IMR-90 (cell line): ENCODE measurements at regions not wholly inside any gene's neighbourhood (a gene's known extent, or its start where the extent isn't known, plus 50 kb on each side); places are given as distances from the start of the nearest gene placed in this dataset.
"Not testable (repeated sequence)": the region's sequence is repeated elsewhere in the genome, so short reads cannot be mapped to it uniquely, and the experiment has no call there.

Source experiments
- ATAC-seq: fragments of 200-7000 bp; cut with Tn5 transposase; 2 replicates; pipeline ENCODE4 v1.9.1; 2020; ENCODE audit warnings: low read depth, mild to moderate bottlenecking, moderate library complexity
- BruUV-seq: library from RNA; stranded (reverse); fragments of 400-500 nt; replicated peaks from 2 replicates; lab custom pipeline; 2021; lab: Mats Ljungman, UMichigan
- CTCF ChIA-PET: fragments of 300-600 bp; formaldehyde crosslinking; extraction: SDS; loops from one replicate; lab custom pipeline; 2021; ENCODE audit warnings: antibody characterized with exemption; lab: Yijun Ruan, JAX
- POLR2A ChIA-PET: fragments of 300-600 bp; sonication (Branson Sonifier 250); formaldehyde crosslinking; loops from one replicate; lab custom pipeline; 2022; ENCODE audit warnings: antibody characterized with exemption; ENCODE audit not compliant: unreplicated experiment; lab: Charles Lee
- DNase-seq: peaks from one replicate; pipeline ENCODE4 v3.0.0; 2013
- H2AFZ ChIP-seq: replicated peaks from 2 replicates; pipeline ENCODE3; 2013; ENCODE audit warnings: low read length, mild to moderate bottlenecking; ENCODE audit not compliant: poor library complexity
- H2AK5ac ChIP-seq: 2 replicates; pipeline ENCODE4 v1.6.1; 2013; ENCODE audit warnings: low read depth, low read length, inconsistent platforms
- H2AK9ac ChIP-seq: replicated peaks from 2 replicates; pipeline ENCODE3; 2013; ENCODE audit warnings: mild to moderate bottlenecking, low read depth, low read length, moderate library complexity; ENCODE audit not compliant: poor library complexity
- H2BK120ac ChIP-seq: 2 replicates; pipeline ENCODE4 v1.6.1; 2013; ENCODE audit warnings: low read depth, low read length, inconsistent platforms
- H2BK15ac ChIP-seq: 3 replicates; pipeline ENCODE4 v1.6.1; 2013; ENCODE audit warnings: low read depth, low read length, inconsistent platforms
- H2BK20ac ChIP-seq: 2 replicates; pipeline ENCODE4 v1.6.1; 2013; ENCODE audit warnings: low read depth, mild to moderate bottlenecking, inconsistent platforms, low read length, moderate library complexity
- H2BK5ac ChIP-seq: 2 replicates; pipeline ENCODE4 v1.6.1; 2013; ENCODE audit warnings: mild to moderate bottlenecking, low read depth, low read length, inconsistent platforms; ENCODE audit not compliant: poor library complexity, severe bottlenecking
- H3K14ac ChIP-seq: replicated peaks from 2 replicates; pipeline ENCODE4 v1.6.1; 2013; ENCODE audit warnings: low read depth, low read length, inconsistent platforms
- H3K18ac ChIP-seq: 2 replicates; pipeline ENCODE4 v1.6.1; 2013; ENCODE audit warnings: low read depth, low read length, control low read depth
- H3K23ac ChIP-seq: 2 replicates; pipeline ENCODE4 v1.6.1; 2013; ENCODE audit warnings: low read depth, low read length, inconsistent platforms
- H3K27ac ChIP-seq: 2 replicates; pipeline ENCODE4 v1.5.1; 2013; ENCODE audit warnings: mild to moderate bottlenecking, control low read depth, low read length; ENCODE audit not compliant: insufficient read depth
- H3K27me3 ChIP-seq: 2 replicates; pipeline ENCODE4 v1.6.1; 2013; ENCODE audit warnings: low read length; ENCODE audit not compliant: control insufficient read depth, insufficient read depth
- H3K36me3 ChIP-seq: 2 replicates; pipeline ENCODE4 v1.6.1; 2013; ENCODE audit warnings: low read length, mixed read lengths; ENCODE audit not compliant: control insufficient read depth, insufficient read depth
- H3K4ac ChIP-seq: 2 replicates; pipeline ENCODE4 v1.6.1; 2013; ENCODE audit warnings: low read depth, low read length, inconsistent platforms
- H3K4me1 ChIP-seq: 2 replicates; pipeline ENCODE4 v1.6.1; 2013; ENCODE audit warnings: low read length, mixed read lengths; ENCODE audit not compliant: control insufficient read depth, insufficient read depth
- H3K4me2 ChIP-seq: 2 replicates; pipeline ENCODE4 v1.6.1; 2013; ENCODE audit warnings: low read depth, mild to moderate bottlenecking, control low read depth, low read length, moderate library complexity
- H3K4me3 ChIP-seq: 2 replicates; pipeline ENCODE4 v1.5.1; 2013; ENCODE audit warnings: low read depth, mild to moderate bottlenecking, control low read depth, low read length, moderate library complexity; ENCODE audit not compliant: insufficient read depth
- H3K56ac ChIP-seq: 2 replicates; pipeline ENCODE4 v1.6.1; 2013; ENCODE audit warnings: low read length, inconsistent platforms; ENCODE audit not compliant: insufficient read depth; ENCODE audit errors: extremely low read depth
- H3K79me1 ChIP-seq, 2 experiments: 2 replicates each; pipeline ENCODE4 v1.6.1; 2013; ENCODE audit warnings: low read length in 2 of 2, inconsistent platforms in 1 of 2, low read depth in 1 of 2
- H3K9ac ChIP-seq: 2 replicates; pipeline ENCODE4 v1.6.1; 2013; ENCODE audit warnings: low read depth, low read length, control low read depth
- H3K9me1 ChIP-seq: 2 replicates; pipeline ENCODE4 v1.6.1; 2013; ENCODE audit warnings: low read length, inconsistent platforms; ENCODE audit not compliant: insufficient read depth
- H3K9me3 ChIP-seq: 2 replicates; pipeline ENCODE4 v1.6.1; 2013; ENCODE audit warnings: low read length; ENCODE audit not compliant: control insufficient read depth, insufficient read depth
- H4K20me1 ChIP-seq: 2 replicates; pipeline ENCODE4 v1.6.1; 2013; ENCODE audit warnings: low read length, inconsistent platforms; ENCODE audit not compliant: insufficient read depth
- H4K5ac ChIP-seq: 2 replicates; pipeline ENCODE4 v1.6.1; 2013; ENCODE audit warnings: mild to moderate bottlenecking, low read depth, low read length, control low read depth
- H4K8ac ChIP-seq, 2 experiments: 2 replicates each; pipeline ENCODE4 v1.6.1; 2013; ENCODE audit warnings: low read depth in 2 of 2, low read length in 2 of 2, control low read depth in 1 of 2, inconsistent platforms in 1 of 2
- H4K91ac ChIP-seq: 2 replicates; pipeline ENCODE4 v1.6.1; 2013; ENCODE audit warnings: low read depth, low read length, inconsistent platforms; ENCODE audit not compliant: insufficient read depth
- WGBS, 2 experiments: methylation state at CpG; one replicate each; pipeline versions ENCODE4 v1.1.5 to v1.1.7; 2013; ENCODE audit warnings: missing lambda C conversion rate in 2 of 2; ENCODE audit not compliant: insufficient read length in 1 of 2; ENCODE audit errors: extremely low coverage in 2 of 2; 5-methylcytosine and 5-hydroxymethylcytosine counted together
- dilution Hi-C: fragments of 300-500 bp; cut with HindIII; formaldehyde crosslinking; loops from one replicate; pipeline ENCODE4 v1.14.3; 2018; ENCODE audit warnings: low sequenced_read_pairs; ENCODE audit not compliant: unreplicated experiment
- in situ Hi-C: fragments of 300-500 bp; cut with MboI; formaldehyde crosslinking; loops from 3 replicates; pipeline ENCODE4 v1.14.3; 2019; ENCODE audit warnings: low sequenced_read_pairs, inconsistent platforms, mixed read lengths
- intact Hi-C: fragments of 100-400 bp; cut with micrococcal nuclease; formaldehyde crosslinking; loops from 2 replicates; pipeline ENCODE4 v1.10.0; 2022

DNA sequence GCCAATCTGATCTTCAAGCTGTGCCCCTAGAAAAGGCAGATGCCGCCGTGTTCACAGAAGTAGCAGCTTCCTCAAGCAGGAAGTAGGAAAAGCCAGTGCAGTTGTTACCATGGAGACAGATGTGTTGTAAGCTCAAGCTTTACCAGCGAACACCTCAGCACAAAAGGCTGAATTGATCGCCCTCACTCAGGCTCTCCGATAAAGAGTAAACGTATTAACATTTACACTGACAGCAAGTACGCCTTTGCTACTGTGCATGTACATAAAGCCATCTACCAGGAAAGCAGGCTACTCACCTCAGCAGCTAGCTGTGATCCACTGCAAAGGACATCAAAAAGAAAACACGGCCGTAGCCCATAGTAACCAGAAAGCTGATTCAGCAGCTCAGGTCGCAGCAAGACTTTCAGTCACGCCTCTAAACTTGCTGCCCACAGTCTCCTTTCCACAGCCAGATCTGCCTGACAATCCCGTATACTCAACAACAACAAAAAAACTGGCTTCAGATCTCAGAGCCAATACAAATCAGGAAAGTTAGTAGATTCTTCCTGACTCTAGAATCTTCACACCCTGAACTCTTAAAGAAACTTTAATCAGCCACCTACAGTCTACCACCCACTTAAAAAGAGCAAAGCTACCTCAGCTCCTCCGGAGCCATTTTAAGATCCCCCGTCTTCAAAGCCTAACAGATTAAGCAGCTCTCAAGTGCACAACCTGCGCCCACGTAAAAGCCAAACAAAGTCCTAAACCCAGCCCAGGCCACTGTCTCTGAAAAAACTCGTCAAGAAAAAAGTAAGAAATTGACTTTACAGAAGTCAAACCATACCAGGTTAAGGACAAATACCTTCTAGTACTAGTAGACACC lies 160.0 kb downstream of the DEFB131A start:
- DNase-seq, H3K9me1 ChIP-seq, H3K4me1 ChIP-seq, H3K27me3 ChIP-seq, POLR2A ChIA-PET, H3K14ac ChIP-seq, H3K18ac ChIP-seq, H3K9me3 ChIP-seq, H3K4me2 ChIP-seq, H3K36me3 ChIP-seq, in situ Hi-C loops, H2BK120ac ChIP-seq, intact Hi-C loops, H2AFZ ChIP-seq, H3K79me1 ChIP-seq, H4K91ac ChIP-seq, H4K5ac ChIP-seq, H2AK9ac ChIP-seq, H3K9ac ChIP-seq, H3K56ac ChIP-seq, H3K4ac ChIP-seq, H2AK5ac ChIP-seq, H4K20me1 ChIP-seq, CTCF ChIA-PET, ATAC-seq, H3K4me3 ChIP-seq, H2BK15ac ChIP-seq, dilution Hi-C loops, H3K23ac ChIP-seq, BruUV-seq, H3K27ac ChIP-seq, H4K8ac ChIP-seq, H2BK20ac ChIP-seq, H2BK5ac ChIP-seq: not testable (repeated sequence)
- no CpG with 5 or more reads among the region's 17 CpGs for WGBS, 2 experiments

DNA sequence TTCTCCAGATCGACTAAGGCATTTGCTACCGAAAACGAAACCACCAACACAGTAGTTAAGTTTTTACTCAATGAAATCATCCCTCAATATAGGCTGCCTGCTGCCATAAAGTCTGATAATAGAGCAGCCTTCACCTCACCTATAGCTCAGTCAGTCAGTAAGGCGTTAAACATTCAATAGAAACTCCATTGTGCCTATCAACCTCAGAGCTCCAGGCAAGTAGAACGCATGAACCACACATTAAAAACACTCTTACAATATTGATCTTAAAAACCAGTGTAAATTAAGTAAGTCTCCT lies 160.6 kb downstream of the DEFB131A start:
- ATAC-seq, POLR2A ChIA-PET, in situ Hi-C loops: not testable (repeated sequence)

More for the DNA sequence above, 160.6 kb downstream of the DEFB131A start:
- H3K9me1 ChIP-seq, H2BK5ac ChIP-seq, dilution Hi-C loops, H3K79me1 ChIP-seq, H2BK20ac ChIP-seq, H3K4me1 ChIP-seq, H4K91ac ChIP-seq, H3K36me3 ChIP-seq, H4K5ac ChIP-seq, H3K4me2 ChIP-seq, H3K23ac ChIP-seq, H2BK15ac ChIP-seq, H3K4me3 ChIP-seq, H3K27me3 ChIP-seq, H2AK5ac ChIP-seq, BruUV-seq, H3K27ac ChIP-seq, H2AK9ac ChIP-seq, H2BK120ac ChIP-seq, H3K9me3 ChIP-seq, CTCF ChIA-PET, H3K18ac ChIP-seq, H3K9ac ChIP-seq, intact Hi-C loops, H3K14ac ChIP-seq, DNase-seq, H4K8ac ChIP-seq, H3K56ac ChIP-seq, H4K20me1 ChIP-seq, H3K4ac ChIP-seq, H2AFZ ChIP-seq: not testable (repeated sequence)
- WGBS, 2 experiments = no CpG with 5 or more reads among the region's 5 CpGs
